Testis (tissue), 2 donors: ENCODE measurements at regions not wholly inside any gene's neighbourhood (a gene's known extent, or its start where the extent isn't known, plus 50 kb on each side); places are given as distances from the start of the nearest gene placed in this dataset.

Source experiments
- POLR2A ChIP-seq: fragments of 450-650 bp; IDR thresholded peaks from one replicate; pipeline ENCODE4 v1.6.1; 2017; ENCODE audit warnings: antibody characterized with exemption, mild to moderate bottlenecking, moderate library complexity
- TF ChIP-seq, protein P1 (sequence below), 3 experiments: fragments of 450-650 bp in 2 of 3; fragments of 200-600 bp in 1 of 3; sonication (generic) in 1 of 3; IDR thresholded peaks; one replicate each; pipeline ENCODE4 v1.5.1; 2016 to 2019; ENCODE audit warnings: antibody characterized with exemption in 3 of 3, mild to moderate bottlenecking in 2 of 3, moderate library complexity in 1 of 3

DNA sequence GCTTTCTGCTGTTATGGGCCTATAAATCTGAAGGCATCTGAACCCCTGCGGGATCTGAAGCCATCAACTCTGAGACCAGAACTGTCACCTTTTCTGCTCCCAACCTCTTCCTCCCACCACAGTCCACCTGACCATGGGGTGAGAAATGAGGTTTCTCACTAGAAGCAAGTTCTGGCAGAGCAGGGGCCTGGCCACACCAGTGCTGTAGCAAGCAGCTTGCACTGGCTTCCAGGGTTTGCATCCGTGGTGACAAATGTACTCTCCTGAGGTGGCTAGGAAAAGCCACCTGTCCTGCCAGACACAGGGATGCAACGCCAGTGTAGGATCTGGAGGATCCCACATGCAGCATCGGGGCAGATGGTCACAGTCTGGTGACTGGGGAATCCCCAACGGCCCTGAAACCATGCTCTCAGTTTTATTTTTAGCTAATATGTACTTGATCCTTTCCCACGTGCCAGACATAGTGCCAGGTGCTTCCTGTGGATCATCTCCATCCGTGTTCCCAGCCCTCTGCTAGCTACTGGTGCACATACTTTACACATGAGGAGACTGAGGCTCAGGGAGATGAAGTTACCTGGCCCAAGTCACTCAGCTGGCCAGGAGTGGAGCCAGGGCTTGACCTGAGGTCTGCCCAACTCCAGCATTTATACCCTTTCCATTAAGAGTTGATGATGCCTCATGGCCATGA, 122.1 kb upstream of the SPACA1 start:
- TF ChIP-seq, protein P1, sequence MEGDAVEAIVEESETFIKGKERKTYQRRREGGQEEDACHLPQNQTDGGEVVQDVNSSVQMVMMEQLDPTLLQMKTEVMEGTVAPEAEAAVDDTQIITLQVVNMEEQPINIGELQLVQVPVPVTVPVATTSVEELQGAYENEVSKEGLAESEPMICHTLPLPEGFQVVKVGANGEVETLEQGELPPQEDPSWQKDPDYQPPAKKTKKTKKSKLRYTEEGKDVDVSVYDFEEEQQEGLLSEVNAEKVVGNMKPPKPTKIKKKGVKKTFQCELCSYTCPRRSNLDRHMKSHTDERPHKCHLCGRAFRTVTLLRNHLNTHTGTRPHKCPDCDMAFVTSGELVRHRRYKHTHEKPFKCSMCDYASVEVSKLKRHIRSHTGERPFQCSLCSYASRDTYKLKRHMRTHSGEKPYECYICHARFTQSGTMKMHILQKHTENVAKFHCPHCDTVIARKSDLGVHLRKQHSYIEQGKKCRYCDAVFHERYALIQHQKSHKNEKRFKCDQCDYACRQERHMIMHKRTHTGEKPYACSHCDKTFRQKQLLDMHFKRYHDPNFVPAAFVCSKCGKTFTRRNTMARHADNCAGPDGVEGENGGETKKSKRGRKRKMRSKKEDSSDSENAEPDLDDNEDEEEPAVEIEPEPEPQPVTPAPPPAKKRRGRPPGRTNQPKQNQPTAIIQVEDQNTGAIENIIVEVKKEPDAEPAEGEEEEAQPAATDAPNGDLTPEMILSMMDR (IDR thresholded peaks at IDR 0.05) = no peak
- no peak for TF ChIP-seq POLR2A
